Epidermal melanocyte (primary cell): ENCODE measurements at regions not wholly inside any gene's neighbourhood (a gene's known extent, or its start where the extent isn't known, plus 50 kb on each side); places are given as distances from the start of the nearest gene placed in this dataset.

Source experiments
- DNase-seq: peaks from one replicate; pipeline ENCODE4 v3.0.0; 2011; ENCODE audit warnings: low spot score; ENCODE audit not compliant: insufficient read length

DNA sequence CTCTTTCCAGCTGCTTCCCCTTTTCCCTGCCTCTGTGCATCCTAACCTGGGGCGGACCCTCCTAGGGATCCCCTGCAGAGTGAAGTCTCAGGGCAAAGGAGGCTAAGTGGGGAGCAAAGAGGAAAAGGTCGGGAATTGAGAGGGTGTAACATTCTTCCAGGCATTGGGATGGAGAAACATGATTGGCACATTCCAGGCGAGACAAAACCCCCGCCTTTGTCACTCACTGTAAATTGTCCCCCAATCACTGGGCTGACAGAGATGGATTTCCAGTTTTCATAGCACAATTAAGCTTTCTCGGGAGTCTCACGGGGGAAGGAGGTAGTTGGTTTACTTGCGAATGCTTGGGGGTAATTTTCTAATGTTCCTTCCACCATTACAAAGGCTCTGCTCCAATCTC lies 74.9 kb downstream of the MIAT start:
- DNase-seq, result no peak

GRCh38 chr22:26734339-26735018 lies 77.1 kb downstream of the MIAT start:
- no peak for DNase-seq

- DNase-seq, result no peak
Observed at GRCh38 chr22:26735019-26735409, 77.6 kb downstream of the MIAT start.

DNA sequence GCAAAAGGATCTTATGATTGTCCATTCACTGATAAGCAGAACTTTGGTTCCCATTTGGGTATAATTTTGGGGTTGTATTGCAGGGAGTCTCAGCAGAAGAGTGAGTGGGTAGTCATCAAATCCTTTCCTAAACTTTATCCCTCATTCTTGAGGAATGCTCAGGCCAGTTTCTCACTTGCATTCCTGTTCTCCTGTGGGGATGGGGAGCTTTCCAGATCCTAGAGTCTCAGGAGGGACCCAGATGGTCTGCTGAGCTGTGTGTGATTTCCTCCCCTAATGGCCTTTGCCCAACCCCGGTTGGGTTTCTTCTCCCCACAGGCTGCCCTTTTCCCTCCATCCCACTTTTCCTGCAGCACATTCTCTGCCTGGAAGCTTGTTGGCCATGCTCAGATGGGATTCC lies 79.9 kb downstream of the MIAT start:
- no peak for DNase-seq

- no peak for DNase-seq
Observed at GRCh38 chr22:26740253-26740652, 82.9 kb downstream of the MIAT start.

DNA sequence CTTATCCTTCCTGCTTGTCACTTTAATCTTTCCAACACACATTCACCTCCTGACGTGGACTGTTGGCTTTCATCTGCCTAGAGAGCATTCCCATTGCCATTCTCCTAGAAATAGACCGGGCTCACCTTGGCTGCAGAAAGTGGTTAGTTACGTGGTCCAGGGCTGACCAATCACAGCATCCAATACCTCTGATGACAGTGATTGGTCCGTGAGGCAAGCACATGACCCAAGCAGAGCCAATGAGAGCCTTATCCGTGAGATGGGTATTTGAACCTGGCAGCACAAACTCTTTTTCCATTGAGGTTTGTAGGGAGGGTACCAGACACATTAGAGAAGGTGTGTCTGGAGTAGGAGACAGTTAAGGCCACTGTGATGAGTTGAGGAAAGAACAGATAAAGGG lies 85.8 kb downstream of the MIAT start:
- DNase-seq, result no peak

- DNase-seq, result no peak
Observed at GRCh38 chr22:26744892-26745808, 87.8 kb downstream of the MIAT start.

- DNase-seq, result no peak
Observed at GRCh38 chr22:26746311-26746710, 88.9 kb downstream of the MIAT start.

DNA sequence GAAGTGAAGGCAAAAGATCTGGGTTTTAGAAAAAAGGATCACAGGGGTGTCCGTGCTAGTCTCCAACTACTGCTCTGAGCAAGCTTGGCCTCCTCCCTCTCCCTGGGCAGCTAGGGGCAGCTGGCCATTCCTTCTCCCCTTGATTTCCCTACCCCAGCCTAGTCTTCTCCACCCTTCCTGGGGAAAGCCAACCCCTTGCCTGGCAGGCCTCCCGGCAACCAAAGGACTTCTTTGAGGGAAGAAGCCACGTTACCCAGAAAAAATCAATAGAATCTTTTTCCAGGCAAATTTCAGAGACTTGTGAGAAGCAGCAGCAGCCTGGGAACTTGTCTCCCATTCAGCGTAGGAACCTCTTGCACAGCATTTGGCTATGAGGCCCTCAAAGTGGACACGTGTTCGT lies 91.5 kb downstream of the MIAT start:
- no peak for DNase-seq

- no peak for DNase-seq
Observed at GRCh38 chr22:26751217-26751616, 93.8 kb downstream of the MIAT start.

DNA sequence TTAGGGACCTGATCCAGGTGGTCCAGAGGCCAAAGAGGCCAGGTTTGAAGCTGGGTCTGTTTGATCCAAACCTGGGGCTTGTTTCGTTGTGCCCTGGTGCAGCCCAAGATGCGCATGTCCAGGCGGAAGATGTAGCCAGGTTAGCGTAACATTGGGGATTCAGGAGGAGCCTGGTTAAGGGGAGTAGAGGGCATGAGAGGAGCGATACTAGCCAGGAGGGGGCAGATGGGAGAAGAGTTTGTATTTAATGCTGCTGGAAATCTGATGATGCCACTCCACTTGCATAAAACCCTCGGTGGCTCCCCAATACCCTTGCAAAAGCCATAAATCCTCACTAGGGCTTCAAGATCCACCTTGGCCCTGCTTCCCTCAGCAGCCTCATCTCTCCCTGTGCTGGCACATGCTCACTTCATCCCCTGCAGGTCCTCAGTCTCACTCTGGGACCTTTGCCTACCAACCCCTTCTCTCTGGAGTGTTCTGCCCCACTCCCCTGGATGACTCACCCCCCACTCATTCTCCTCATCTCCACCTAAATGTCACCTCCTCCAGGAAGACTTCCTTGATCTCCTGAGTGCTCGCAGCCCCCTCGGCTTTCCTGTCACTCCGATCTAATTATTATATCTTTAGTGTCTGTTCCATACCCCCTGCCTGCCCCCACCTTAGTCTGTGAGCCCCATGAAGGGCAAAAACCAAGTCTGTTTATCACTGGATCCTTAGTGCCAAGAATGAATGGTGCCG lies 95.9 kb downstream of the MIAT start:
- DNase-seq, result no peak

DNA sequence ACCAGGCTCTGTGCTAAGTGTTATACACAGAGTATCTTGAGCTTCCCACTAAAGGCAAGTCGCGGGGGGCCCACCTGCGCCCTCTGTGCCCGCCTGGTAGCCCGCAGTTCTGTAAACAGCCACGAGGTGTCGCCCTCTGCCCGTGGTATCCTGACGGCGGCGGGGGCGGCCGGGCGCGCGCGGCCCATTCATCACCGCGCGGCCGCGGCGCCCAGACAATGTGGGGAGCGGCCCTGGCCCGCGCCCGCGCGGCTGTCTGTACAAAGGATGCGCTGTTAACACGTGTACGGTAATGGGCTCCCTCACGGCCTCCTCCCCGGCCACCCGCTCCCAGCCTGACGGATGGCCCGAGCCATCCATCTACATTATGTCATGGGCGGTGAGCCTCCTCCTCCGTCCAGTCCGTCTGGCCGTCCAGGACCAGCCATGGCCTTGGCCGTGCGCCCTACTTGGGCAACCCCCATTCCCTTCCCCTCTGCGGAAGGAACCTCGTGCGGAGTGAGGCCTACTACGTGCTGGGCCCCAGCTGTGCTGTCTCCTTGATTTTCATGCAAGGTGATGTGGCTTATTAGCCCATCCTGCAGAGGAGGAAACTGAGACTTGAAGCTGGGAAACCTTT lies 99.4 kb downstream of the MIAT start:
- DNase-seq, result no peak

GRCh38 chr22:26757496-26757895 lies 100.1 kb downstream of the MIAT start:
- DNase-seq, result no peak

DNA sequence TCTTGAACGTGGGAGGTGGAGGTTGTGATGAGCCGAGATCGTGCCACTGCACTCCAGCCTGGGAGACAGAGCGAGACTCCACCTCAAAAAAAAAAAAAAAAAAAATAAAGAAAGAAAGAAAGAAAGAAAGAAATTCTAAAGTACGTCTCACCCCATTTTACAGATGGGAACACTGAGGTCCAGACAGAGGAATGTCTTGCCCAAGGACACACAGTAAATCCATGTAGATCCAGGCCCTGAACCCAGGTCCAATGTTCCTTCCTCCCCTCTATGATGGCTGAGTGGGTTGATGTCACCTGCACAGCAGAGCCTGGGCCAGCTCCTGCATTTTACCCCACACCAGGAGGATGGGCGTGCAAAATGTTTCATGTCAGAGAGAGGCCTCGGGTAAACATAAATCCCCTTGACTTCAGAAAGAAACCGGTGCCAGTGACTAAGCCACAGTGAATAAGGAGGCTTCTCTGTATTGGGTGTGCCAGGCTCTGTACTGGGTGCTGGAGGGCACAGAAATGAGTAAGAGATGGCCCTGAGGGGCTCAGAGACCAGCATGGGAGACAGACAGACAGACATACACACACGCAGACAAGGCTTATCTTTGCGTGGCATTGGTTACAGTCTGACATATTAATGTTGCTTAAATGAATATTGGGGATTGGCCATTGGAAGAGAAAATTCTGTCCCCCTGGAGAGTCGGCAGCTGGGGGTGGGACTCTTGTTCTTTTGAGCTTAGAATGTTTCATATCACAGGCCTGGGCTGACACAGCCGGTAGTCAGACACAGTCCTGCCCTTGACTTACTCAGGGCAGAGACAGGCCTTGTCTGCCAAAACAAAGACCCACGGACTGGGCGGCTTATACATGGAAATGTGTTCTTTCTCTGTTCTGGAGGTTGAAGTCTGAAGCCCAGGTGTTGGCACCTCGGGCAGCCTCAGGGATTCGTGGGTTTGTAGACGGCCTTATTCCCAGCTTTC lies 105.4 kb downstream of the MIAT start:
- no peak for DNase-seq

- peak; percentile 33 for DNase-seq
Observed at GRCh38 chr22:26763633-26764361, 106.4 kb downstream of the MIAT start.

DNA sequence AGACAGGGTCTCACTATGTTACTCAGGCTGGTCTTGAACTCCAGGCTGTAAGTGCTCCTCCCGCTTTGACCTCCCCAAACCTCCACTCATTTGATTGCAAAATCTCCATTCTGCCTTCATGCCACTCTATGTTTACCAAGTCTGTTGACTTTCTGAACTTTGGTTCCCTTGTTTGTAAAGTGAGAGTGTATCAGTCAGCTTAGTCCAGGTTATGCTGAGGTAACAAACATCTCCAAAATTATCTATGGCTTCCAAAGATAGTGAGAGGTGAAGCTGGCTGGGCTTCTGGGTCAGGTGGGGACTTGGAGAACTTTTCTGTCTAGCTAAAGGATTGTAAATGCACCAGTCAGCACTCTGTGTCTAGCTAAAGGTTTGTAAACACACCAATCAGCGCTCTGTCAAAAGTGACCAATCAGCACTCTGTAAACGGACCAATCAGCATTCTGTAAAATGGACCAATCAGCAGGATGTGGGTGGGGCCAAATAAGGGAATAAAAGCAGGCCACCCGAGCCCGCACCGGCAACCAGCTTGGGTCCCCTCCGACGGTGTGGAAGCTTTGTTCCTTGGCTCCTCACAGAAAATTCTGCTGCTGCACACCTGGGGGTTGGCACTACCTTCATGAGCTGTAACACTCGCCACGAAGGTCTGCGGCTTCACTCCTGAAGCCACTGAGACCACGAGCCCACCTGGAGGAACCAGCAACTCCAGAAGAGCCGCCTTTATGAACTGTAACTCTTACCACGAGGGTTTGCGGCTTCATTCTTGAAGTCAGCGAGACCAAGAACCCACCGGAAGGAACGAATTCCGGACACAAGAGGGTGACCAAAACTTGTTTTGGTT lies 109.3 kb downstream of the MIAT start:
- DNase-seq, result no peak

DNA sequence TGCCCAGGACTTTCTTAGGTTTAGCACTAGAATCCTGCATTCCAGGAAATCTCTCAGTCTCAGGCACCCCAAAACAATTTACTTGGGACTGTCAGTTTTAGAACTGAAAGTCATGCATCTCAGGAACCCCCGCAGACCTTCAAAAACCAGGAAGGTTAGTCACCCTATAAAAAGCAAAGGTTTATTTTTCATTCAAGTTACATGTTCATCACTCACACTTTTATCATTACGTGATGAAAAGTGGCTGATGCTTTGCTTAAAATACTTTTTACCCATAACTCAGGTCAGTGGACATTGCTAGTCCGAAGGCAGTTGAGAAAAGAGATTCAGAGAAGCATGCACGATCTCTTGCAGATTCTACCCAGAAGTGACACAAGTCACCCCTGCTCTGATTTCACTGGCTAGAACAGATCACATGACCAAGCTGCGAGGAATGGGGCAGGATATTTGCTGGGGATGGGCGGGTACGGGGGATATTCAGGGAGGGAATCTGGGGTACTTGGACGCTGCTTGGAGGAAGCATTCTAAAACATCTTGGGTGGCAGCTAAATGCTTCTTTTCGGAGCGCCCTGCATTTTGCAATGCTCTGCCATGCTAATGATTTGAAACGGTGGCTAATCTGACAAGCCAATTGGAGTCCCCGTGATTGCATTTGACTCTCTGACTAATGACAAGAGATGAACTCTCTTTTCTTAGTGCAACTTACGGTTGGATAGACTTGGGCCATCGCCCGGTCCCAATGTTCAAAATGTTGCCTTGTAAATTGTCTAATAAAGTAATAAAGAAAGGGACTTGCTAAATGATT lies 110.2 kb downstream of the MIAT start:
- no peak for DNase-seq

- no peak for DNase-seq
Observed at GRCh38 chr22:26768156-26768515, 110.7 kb downstream of the MIAT start.
